SK-N-SH (cell line): ENCODE measurements at regions not wholly inside any gene's neighbourhood (a gene's known extent, or its start where the extent isn't known, plus 50 kb on each side); places are given as distances from the start of the nearest gene placed in this dataset.

Source experiments
- ELF1 ChIP-seq: IDR thresholded peaks from 2 replicates; pipeline ENCODE4 v1.4.0; 2012
- EP300 ChIP-seq, 2 experiments: IDR thresholded peaks; 2 replicates each; pipeline versions ENCODE4 v1.4.0 to v1.6.1; 2012; ENCODE audit warnings: borderline replicate concordance in 1 of 2, low read depth in 1 of 2, low read length in 1 of 2
- EZH2phosphoT487 ChIP-seq: fragments of 200-600 bp; sonication (generic); IDR thresholded peaks from 2 replicates; pipeline ENCODE4 v1.6.1; 2017; ENCODE audit warnings: low read depth, mixed run types, mild to moderate bottlenecking, antibody characterized with exemption, moderate library complexity, borderline replicate concordance
- FOXM1 ChIP-seq: IDR thresholded peaks from 2 replicates; pipeline ENCODE4 v1.4.0; 2012; ENCODE audit warnings: low read depth, mild to moderate bottlenecking
- GATA2 ChIP-seq: sonication (generic); formaldehyde crosslinking; IDR thresholded peaks from 2 replicates; pipeline ENCODE4 v1.5.0; 2020; ENCODE audit warnings: mild to moderate bottlenecking, missing genetic modification reagents
- YY1 ChIP-seq: IDR thresholded peaks from 2 replicates; pipeline ENCODE4 v1.4.0; 2012; ENCODE audit warnings: low read depth, mild to moderate bottlenecking
- TF ChIP-seq, protein P1 (sequence below): fragments of 200-600 bp; sonication (generic); IDR thresholded peaks from 2 replicates; pipeline ENCODE4 v1.6.1; 2017; ENCODE audit warnings: antibody characterized with exemption, mild to moderate bottlenecking, moderate library complexity
- TF ChIP-seq, protein P2 (sequence below): IDR thresholded peaks from 2 replicates; pipeline ENCODE4 v1.4.0; 2012; ENCODE audit warnings: low read depth, borderline replicate concordance
- TF ChIP-seq, protein P3 (sequence below): IDR thresholded peaks from 2 replicates; pipeline ENCODE4 v1.6.1; 2012; ENCODE audit warnings: mild to moderate bottlenecking, low read depth, low read length, moderate library complexity

DNA sequence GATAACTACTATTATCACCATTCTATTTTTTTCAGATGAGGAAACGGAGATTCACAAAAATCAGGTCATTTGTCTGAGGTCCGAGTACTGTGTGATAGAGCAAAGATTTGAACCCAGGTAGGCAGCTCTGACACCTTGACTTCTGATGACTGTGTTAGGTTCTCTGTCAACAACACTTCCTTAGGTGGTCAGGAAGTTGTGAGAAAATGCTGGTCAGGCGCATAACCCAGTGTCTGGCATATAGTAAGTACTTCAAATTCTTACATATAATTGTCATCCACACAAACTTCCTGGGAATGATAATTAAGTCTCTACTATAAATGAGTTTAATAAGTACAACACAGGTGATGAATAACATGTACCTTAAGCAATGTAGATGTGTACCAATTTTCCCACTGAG, 381.5 kb downstream of the NEBL start:
- TF ChIP-seq, protein P1, sequence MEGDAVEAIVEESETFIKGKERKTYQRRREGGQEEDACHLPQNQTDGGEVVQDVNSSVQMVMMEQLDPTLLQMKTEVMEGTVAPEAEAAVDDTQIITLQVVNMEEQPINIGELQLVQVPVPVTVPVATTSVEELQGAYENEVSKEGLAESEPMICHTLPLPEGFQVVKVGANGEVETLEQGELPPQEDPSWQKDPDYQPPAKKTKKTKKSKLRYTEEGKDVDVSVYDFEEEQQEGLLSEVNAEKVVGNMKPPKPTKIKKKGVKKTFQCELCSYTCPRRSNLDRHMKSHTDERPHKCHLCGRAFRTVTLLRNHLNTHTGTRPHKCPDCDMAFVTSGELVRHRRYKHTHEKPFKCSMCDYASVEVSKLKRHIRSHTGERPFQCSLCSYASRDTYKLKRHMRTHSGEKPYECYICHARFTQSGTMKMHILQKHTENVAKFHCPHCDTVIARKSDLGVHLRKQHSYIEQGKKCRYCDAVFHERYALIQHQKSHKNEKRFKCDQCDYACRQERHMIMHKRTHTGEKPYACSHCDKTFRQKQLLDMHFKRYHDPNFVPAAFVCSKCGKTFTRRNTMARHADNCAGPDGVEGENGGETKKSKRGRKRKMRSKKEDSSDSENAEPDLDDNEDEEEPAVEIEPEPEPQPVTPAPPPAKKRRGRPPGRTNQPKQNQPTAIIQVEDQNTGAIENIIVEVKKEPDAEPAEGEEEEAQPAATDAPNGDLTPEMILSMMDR = no peak
- TF ChIP-seq GATA2 (CRISPR knock-in tag) = no peak
- no peak for TF ChIP-seq FOXM1
- TF ChIP-seq, protein P2, sequence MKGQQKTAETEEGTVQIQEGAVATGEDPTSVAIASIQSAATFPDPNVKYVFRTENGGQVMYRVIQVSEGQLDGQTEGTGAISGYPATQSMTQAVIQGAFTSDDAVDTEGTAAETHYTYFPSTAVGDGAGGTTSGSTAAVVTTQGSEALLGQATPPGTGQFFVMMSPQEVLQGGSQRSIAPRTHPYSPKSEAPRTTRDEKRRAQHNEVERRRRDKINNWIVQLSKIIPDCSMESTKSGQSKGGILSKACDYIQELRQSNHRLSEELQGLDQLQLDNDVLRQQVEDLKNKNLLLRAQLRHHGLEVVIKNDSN = no peak
- no peak for TF ChIP-seq YY1
- no peak for TF ChIP-seq ELF1
- TF ChIP-seq EP300 (IDR thresholded peaks at IDR 0.05; ENCODE audit: borderline replicate concordance in 1 of 2, low read depth in 1 of 2, low read length in 1 of 2) = no peak
- TF ChIP-seq, protein P3, sequence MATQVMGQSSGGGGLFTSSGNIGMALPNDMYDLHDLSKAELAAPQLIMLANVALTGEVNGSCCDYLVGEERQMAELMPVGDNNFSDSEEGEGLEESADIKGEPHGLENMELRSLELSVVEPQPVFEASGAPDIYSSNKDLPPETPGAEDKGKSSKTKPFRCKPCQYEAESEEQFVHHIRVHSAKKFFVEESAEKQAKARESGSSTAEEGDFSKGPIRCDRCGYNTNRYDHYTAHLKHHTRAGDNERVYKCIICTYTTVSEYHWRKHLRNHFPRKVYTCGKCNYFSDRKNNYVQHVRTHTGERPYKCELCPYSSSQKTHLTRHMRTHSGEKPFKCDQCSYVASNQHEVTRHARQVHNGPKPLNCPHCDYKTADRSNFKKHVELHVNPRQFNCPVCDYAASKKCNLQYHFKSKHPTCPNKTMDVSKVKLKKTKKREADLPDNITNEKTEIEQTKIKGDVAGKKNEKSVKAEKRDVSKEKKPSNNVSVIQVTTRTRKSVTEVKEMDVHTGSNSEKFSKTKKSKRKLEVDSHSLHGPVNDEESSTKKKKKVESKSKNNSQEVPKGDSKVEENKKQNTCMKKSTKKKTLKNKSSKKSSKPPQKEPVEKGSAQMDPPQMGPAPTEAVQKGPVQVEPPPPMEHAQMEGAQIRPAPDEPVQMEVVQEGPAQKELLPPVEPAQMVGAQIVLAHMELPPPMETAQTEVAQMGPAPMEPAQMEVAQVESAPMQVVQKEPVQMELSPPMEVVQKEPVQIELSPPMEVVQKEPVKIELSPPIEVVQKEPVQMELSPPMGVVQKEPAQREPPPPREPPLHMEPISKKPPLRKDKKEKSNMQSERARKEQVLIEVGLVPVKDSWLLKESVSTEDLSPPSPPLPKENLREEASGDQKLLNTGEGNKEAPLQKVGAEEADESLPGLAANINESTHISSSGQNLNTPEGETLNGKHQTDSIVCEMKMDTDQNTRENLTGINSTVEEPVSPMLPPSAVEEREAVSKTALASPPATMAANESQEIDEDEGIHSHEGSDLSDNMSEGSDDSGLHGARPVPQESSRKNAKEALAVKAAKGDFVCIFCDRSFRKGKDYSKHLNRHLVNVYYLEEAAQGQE = no peak
- TF ChIP-seq EZH2phosphoT487 = no peak
